ENCODE measurements at regions not wholly inside any gene's neighbourhood (a gene's known extent, or its start where the extent isn't known, plus 50 kb on each side); places are given as distances from the start of the nearest gene placed in this dataset.
A peak's percentile ranks its signal among the peaks of the same experiment; 100 is the strongest.

GRCh38 chr1:55854911-55855310 lies 639.7 kb upstream of the USP24 start:
- H4K20me1 ChIP-seq (ENCODE audit: insufficient read depth): no peaks in the 10 kb centered on the region

GRCh38 chr1:55848906-55849305 lies 633.7 kb upstream of the USP24 start:
- no peak overlapping the region for H3K4me3 ChIP-seq
- no peaks in the 10 kb centered on the region for H3K4me1 ChIP-seq (replicated peaks; ENCODE audit: insufficient read depth)
- no peaks in the 10 kb centered on the region for H3K9me3 ChIP-seq (ENCODE audit: insufficient read depth, low read depth)
- BruUV-seq (replicated peaks): no TSS peak
- TF ChIP-seq EZH2 (IDR thresholded peaks at IDR 0.05; ENCODE audit: low read depth): no peak
- TF ChIP-seq CTCF (conservative IDR thresholded peaks at IDR 0.05): peak; percentile 42
- ChIA-PET POLR2A (ENCODE audit: unreplicated experiment) (no interaction called here), CTCF (no interaction called here)
- intact Hi-C loops (cut with micrococcal nuclease; ENCODE audit: unreplicated experiment): no loop called here
- H4K20me1 ChIP-seq (ENCODE audit: insufficient read depth): no peaks in the 10 kb centered on the region
- H3K79me2 ChIP-seq (ENCODE audit: low read depth): no peaks in the 10 kb centered on the region
- no peak overlapping the region for H2AFZ ChIP-seq
- H3K27ac ChIP-seq: no peak overlapping the region
- DNase-seq: no peak
- H3K36me3 ChIP-seq (ENCODE audit: low read depth): no peaks in the 10 kb centered on the region
- no peak overlapping the region for H3K4me2 ChIP-seq
- no peaks in the 10 kb centered on the region for H3K9me2 ChIP-seq (ENCODE audit: insufficient read depth)
- H3F3A ChIP-seq (ENCODE audit: insufficient read depth, low read depth): no peaks in the 10 kb centered on the region
- H3K27me3 ChIP-seq (ENCODE audit: insufficient read depth, low read depth): no peaks in the 10 kb centered on the region

More at GRCh38 chr1:55854911-55855310, 639.7 kb upstream of the USP24 start:
- TF ChIP-seq CTCF (conservative IDR thresholded peaks at IDR 0.05) (no peak), EZH2 (IDR thresholded peaks at IDR 0.05; ENCODE audit: low read depth) (no peak)
- Histone ChIP-seq H3K4me2 (no peak overlapping the region), H3K4me3 (no peak overlapping the region), H2AFZ (no peak overlapping the region), H3K4me1 (replicated peaks; ENCODE audit: insufficient read depth) (no peaks in the 10 kb centered on the region), H3K79me2 (ENCODE audit: low read depth) (no peaks in the 10 kb centered on the region), H3K36me3 (ENCODE audit: low read depth) (no peaks in the 10 kb centered on the region), H3K27me3 (ENCODE audit: insufficient read depth, low read depth) (no peaks in the 10 kb centered on the region), H3K9me2 (ENCODE audit: insufficient read depth) (no peaks in the 10 kb centered on the region), H3K27ac (no peak overlapping the region), H3K9me3 (ENCODE audit: insufficient read depth, low read depth) (no peaks in the 10 kb centered on the region), H3F3A (ENCODE audit: insufficient read depth, low read depth) (no peaks in the 10 kb centered on the region)
- no TSS peak for BruUV-seq (replicated peaks)
- intact Hi-C loops (cut with micrococcal nuclease; ENCODE audit: unreplicated experiment): no loop called here
- CTCF ChIA-PET: no interaction called here
- POLR2A ChIA-PET (ENCODE audit: unreplicated experiment): interaction anchor here (0.6 kb wide), 1 partner anchor 88 kb away, joined by 5 read pairs; no protein-coding TSS in a partner anchor
- no peak for DNase-seq

- ChIA-PET CTCF (no interaction called here), POLR2A (ENCODE audit: unreplicated experiment) (no interaction called here)
- Histone ChIP-seq H3K4me3 (no peak overlapping the region), H3K79me2 (ENCODE audit: low read depth) (no peaks in the 10 kb centered on the region), H3K36me3 (ENCODE audit: low read depth) (no peaks in the 10 kb centered on the region), H3K27ac (no peak overlapping the region), H2AFZ (no peak overlapping the region), H3K4me2 (no peak overlapping the region), H3K9me2 (ENCODE audit: insufficient read depth) (no peaks in the 10 kb centered on the region), H3K4me1 (replicated peaks; ENCODE audit: insufficient read depth) (no peaks in the 10 kb centered on the region), H4K20me1 (ENCODE audit: insufficient read depth) (no peaks in the 10 kb centered on the region), H3F3A (ENCODE audit: insufficient read depth, low read depth) (no peaks in the 10 kb centered on the region), H3K9me3 (ENCODE audit: insufficient read depth, low read depth) (no peaks in the 10 kb centered on the region), H3K27me3 (ENCODE audit: insufficient read depth, low read depth) (no peaks in the 10 kb centered on the region)
- no peak for TF ChIP-seq EZH2 (IDR thresholded peaks at IDR 0.05; ENCODE audit: low read depth)
- no peak for TF ChIP-seq CTCF (conservative IDR thresholded peaks at IDR 0.05)
- intact Hi-C loops (cut with micrococcal nuclease; ENCODE audit: unreplicated experiment): no loop called here
- no peak for DNase-seq
- no TSS peak for BruUV-seq (replicated peaks)
Measured at GRCh38 chr1:55846051-55846450, 630.9 kb upstream of the USP24 start.
